ENCODE measurements at regions not wholly inside any gene's neighbourhood (a gene's known extent, or its start where the extent isn't known, plus 50 kb on each side); places are given as distances from the start of the nearest gene placed in this dataset.

DNA sequence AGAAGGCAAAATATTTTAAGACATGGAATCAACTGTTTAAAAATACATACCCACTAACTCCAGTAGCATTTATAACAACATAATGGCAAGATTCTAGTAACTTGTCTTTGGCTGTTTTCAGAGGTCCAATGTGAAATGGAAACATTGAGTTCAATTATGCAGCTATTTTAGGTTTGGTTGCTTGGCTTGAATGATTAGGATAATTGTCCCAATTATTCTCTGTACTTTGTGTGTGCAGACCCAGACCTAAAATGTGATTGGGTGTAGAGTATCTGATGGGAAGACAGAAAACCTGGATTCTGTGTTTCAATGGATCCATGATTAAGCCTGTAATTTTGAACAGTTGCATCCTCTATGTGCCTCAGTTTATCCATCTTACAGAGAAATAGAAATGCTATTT, 392.7 kb upstream of the NFE2L3 start:
- no peak for DNase-seq

DNA sequence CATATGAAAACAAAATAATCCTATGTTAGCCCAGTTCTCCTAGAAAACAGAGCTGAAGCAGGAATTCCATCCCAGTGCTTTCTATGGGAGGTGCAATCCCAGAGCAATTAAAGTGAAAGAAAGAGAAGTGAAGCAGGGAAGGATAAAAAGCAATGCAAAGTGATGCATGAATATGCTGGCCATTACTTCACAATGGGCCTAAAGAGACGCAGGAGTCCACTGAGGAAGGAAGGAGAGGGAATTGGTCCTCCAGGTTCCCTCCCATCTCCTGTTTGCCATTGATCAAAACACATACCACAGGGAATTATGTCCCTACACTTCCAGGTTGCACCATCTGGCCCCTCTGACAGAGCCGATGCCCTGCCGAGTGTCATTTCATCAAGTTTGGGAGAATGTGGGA, 392.2 kb upstream of the NFE2L3 start:
- no peak for DNase-seq

DNA sequence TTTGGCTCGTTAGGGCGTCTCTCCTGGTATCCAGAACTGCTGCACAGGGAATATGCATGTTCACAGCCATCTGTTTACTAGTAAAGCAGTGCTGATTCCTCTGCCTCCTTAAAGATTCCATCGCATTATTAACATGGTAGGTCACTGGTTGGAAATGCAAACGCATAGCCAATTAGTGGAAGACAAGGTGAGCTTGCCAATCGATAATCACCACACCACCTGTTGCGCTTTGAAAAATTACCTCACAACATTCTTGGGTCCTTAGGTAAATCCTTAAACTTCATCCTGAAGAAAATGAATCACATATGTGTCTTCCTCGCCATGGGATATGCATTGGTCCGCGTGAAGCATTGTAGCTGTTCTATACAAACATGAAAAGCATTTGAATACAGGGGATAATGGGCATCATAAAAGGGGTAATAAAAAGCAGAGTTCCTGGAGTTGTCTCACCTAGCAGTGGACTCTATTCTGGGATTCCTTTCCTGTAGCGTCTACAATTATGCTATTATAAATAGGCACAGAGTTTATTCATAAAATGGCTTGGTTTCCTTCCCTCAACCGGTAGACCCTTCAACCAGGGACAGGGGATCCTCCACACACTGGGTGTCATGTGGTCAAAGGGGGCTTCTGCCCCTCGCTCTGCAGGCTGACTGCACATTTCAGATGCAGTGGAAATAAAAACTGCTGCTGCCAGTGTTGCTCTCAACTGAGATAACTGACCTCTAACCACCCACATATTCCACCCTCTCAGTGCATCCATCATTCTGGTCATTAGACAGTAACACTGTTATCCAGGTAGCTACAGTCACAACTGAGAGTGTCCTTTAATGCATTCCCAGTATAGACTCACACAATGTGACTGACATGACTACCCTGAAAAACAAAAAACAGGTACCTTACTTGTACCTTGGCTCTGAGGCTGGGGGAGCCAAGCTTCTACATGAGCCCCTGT, 389.2 kb upstream of the NFE2L3 start:
- DNase-seq, result no peak

DNA sequence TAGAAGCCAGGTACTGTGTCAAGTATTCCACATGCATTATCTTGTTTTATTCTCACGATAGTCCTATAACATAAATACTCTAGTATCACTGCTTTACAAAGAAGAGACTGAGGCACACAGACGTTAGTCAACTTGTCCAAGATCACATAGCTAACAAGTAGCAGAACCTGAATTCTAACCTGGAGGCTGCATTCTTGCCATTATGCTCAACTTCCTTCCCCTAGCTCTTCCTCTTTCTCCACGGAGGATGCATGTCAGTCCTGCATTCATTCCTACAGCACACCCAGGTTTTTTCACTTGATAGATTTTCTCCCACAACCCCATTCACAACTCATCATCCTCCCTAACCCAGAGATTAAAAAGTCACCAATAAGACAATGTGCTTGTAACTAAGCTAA, 388.5 kb upstream of the NFE2L3 start:
- no peak for DNase-seq

DNA sequence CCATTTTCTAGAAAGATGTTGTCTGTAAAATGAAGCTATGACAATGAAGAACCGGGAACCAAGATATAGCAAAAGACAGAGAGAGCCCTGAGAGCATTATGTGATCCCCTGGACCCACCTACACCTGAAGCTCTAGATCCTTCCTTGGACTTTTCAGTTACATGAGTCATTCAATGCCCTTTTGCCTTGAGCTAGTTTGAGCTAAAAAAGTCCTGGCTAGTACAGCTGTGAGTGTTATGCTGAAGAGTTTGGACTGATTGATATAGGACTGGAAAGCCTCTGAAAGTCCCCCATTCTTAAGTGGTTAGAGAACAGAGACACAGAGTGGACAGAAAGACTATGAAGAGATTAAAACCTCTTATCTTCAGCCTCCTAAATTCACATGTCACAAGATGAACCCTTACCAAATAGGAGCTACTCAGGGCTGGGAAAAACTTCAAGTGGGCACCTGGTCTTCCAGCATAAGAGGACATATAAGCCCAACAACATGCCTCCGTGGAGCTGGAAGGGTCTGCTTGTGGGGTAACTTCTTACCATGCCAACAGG, 386.8 kb upstream of the NFE2L3 start:
- DNase-seq, result no peak

DNA sequence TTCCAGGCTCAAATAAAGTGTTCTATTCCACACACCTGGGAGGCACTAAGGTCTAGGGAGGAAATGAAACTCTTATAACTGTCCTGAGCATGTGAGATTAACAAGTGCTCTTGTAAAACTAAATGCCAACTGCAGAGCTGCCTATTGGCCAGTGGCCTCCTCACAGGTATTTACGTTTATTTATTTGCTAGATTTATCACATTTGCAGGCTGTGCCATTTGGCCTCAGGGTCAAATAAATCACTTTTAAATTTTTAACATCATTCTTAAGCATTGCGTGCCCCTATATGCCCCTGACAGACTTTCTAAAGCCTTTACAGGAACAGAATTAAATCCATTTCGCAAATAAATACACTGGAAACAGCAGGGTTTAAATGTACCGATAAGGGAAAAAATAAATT, 381.8 kb upstream of the NFE2L3 start:
- DNase-seq, result no peak

DNA sequence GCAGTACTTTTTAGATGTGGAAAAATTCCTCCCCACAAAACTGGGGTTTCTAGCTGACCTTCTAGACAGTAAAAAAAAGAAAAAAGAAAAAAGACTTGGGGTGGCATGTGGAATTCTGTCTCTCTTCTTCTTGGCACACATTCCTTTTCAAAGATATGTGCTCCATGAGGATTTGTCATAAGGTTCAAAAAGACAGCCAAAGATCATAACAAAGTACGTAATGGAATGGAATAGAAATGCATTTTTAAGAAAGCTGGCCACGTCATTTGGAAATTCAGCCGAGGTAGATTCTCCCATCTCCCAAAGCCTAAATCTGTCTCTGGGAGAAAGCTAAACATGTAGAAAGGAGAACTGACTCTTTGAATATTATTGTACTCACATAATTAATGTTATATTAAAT, 381.3 kb upstream of the NFE2L3 start:
- DNase-seq, result no peak

DNA sequence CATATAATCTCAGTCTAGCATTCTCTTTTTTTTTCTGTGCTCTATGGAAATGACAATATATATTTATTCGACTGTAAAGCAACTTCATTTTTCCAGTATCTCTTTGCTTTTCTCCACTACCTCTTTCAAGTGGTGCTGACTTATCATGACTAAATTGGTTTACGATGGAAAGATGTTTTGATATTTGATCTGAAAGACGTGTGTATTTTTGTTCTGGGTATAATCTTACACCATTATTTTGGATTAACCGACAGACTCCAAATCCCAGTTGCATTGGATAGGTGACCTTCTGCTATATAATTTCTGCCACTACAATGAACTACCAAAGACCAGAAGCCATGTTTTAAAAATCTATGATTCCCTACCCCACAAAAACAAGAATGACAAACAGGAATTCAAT, 380.5 kb upstream of the NFE2L3 start:
- no peak for DNase-seq

DNA sequence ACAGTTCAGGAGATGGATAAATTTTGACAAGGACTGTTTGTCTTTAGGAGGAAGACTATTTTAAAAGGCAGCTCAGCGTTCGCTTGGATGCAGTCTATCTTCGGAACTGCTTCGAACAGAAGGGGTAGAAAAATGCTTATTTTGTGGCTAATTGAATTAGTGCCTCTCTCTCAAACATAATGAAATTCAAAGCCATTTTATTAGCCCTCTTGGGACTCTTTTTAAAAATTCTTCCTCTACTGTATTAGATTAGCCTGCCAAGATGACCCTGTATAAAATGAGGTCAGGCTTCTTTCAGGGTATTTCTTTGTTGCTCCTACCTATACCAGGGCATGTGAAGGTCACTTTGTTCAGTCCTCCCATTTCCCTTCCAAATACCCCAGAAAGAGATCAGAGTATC, 379.2 kb upstream of the NFE2L3 start:
- no peak for DNase-seq

DNA sequence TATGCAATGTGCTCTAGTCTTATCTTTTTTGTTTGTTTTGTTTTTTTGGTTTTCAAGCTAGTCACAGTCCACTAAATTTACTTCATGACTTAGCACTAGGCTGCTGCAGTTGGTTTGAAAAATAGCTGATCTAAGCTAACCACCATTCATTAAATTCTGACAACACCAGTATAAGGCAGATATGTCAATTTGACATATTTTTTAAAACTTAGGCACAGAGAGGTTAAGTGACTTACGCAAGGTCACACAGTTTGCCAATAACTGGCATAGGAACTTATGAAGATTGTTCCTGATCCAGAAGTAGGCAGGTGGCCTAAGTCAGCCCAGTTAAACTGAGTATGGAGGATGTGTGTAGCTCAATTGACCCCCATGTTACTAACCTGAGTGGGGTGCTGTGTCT, 377.3 kb upstream of the NFE2L3 start:
- DNase-seq, result no peak

DNA sequence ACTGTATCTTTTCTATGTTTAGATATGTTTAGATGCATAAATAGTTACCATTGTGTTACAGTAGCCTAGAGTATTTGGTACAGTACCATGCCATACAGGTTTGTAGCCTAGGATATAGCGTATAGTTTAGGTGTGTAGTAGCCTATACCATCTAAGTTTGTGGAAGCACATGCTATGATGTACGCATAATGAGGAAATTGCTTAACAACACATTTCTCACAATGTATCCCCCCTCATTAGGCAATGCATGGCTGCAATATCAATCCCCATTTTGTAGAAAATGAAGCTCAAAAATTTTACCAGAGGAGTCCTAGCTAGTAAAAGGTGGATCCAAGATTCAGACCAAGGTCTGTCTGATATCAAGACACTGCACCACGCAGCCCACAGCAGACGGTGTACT, 376.4 kb upstream of the NFE2L3 start:
- DNase-seq, result no peak

DNA sequence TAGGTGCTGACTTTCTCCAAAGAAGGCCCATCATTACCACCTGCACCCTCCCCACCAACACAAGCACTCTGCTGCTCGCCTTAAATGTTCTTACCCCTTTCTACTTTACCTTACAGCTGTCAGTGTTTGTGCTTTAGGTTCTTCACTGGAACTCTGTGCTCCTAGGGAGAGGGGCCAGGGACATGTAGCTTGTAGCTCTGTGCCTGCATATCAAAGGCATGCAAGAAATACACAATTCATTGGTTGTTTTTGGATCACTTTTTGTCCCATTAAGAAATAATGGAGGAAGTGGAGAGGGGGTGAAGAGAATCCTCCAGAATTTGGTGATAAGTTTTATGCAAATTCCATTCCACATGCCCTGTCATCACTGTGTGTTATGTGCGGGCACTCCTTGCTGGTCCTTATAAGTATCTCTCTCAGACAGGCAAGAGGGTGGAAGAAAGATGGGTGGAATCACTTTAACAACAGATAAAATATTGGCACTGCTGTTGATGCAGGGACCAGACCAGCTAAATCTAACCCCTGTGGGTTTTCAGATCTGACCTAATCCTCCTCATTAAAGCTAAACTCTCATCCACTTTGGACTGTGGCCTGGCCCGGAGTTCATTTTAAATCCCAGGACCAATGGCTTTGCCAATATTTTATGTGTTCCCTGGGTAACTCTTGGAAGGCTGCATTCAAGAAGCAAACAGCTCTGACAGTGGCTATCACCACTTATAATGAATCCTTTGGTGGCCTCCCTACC, 375.8 kb upstream of the NFE2L3 start:
- no peak for DNase-seq

DNA sequence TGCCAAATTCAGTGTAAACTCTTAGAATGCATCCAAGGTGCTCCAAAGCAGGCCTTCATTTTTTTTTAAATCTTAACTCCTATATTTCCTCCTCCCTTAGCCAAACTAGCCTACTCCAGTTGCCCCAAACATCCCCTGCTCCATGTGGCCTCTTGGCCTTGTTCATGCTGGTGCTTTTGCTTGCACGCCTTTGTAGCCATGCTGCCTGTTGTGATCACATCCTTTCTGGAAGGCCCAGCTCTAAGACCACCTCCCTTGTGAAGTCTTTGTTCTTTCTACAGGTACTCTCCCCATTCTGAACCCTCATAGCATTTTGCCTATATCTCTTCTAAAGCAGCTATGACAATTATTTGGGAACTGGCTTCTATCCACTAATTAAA, 375.3 kb upstream of the NFE2L3 start:
- DNase-seq, result no peak

DNA sequence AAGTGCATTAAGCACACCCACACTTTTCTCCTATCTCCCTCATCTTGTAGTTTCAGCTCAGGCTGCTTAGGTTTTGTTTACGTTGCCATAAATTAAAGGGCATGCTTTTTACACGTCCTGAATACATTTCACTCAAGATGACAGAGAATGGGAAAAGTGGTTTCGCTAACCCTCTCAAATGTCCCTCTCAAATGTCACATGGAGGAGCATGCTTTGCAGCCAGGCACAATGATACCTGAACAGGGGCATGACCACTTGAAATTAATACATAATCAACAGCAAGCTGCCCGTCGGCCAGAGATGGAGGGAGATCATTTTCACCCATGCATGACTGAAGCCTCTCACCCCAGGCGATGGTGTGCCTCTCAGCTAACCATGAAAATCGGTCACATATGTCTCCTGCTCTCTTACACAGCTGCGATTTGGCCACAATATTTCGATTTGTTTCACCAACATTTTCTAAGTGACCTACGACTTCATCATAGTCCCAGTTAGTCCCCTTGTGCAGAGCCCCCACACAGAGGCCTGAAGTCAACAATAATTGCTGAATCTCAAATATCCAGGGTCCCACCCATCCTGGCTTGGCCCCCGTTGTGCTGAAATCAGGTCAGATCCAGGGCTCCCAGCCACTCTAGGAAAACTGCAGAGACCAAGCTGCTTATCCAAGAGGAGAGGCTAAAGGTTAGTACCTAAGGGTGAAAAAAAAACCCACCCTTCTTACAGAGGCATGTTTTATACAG, 373.9 kb upstream of the NFE2L3 start:
- DNase-seq, result no peak

DNA sequence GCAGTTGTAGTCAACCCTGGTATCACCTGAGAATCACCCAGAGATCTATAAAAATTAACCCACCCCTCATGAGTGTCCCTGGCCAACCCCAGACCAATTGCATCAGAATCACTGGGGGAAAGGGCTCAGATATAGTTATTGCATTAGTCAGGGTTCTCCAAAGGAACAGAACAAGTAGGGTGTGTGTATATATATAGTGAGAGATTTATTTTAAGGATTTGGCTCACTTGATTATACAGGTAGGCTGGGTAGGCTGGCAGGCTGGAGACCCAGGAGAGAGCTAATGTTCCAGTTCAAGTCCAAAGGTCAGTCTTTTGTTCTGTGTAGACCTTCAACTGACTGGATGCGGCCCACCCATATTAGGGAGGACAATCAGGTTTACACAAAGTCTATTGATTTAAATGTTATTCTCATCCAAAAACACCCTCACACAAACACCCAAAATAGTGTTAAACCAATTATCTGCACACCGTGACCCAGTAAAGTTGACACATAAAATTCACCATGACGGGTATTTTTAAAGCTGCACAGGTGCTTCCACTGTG, 372.9 kb upstream of the NFE2L3 start:
- DNase-seq, result no peak

DNA sequence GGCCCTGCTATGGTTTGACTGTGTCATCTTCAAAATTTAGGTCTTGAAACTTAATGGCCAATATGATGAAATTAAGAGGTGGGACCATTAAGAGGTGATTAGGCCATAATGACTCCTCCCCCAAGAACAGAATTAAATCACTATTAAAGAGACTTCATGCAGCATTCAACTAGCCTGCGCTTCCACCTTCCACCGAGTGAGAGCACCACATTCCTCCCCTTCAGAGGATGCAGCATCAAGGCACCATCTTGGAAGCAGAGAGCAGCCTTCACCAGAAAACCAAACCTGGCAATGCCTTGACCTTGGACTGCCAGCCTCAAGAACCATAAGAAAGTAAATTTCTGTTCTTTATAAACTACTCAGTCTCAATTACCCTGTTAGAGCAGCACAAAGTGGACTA, 371.1 kb upstream of the NFE2L3 start:
- no peak for DNase-seq

DNA sequence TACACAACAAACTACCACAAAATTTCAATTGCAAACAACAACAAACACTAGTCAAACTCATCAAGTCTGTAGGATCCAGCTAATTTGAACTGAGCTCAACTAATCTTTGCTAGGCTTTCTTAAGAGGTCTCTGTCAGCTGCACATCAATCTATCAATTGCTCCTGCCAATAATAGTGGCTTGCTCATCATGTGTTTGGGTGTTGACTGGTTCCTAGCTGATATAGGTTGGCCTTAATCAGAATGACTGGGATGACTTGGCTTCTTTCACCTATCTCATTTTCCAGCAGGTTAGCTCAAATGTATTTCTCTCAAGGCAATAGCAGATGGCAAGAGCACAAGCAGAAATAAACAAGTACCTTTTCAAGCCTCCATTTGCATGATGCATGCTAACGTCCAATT, 370.3 kb upstream of the NFE2L3 start:
- no peak for DNase-seq

DNA sequence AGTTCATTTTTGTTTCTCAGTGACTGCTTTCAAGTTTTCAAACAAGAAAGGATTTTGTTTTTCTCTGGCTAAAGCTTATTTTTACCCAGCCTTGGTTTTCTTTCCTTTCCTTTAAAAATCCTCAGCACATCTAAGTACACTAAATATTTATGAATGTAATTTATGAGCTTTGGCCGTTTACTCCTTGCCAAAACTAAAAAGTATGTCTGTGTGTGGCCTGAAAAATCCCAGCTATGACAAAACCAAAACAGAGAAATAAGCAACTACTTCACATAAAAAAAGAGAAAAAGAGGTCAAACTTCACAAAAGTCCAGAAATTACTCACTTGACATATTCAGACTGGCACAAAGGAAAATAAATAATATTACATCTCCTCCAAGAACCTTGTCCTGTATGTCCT, 365.1 kb upstream of the NFE2L3 start:
- no peak for DNase-seq

DNA sequence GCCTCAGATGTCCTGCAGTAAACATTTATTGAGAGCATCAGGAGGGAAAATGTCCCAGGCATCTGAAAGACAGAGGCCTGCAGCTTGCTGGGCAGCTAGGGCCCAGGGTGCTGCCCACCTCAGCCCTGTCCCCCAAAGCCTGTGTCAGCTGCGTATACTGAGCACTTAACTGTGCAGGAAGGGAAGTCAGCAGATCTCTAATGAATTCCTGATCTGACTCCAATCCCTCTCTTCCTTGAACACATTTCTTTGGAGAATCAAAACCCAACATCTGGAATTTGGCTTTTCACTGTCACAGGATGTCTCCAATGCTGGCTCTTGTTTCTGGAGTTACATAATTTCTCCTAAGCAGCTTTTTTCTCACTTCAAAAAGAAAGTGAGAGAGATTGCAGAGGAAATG, 364.7 kb upstream of the NFE2L3 start:
- DNase-seq, result no peak

DNA sequence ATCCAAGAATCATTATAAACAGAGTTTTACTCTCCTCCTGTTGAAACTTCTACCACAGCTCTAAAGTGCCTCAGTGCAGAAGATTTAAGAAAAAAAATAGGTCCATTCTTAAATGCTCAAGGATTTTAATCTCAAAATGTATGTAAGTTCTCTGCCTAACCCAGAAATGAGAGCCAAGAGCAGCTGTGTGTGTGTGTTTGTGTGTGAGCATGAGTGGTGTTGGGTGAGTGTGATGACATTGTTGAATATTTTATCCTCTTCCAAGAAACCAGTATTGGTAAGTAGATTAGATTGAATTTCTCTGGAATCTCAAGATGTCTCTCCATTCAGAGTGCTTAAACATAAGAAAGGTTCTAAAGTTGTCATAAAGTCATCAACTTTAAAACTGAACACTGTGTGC, 363.6 kb upstream of the NFE2L3 start:
- no peak for DNase-seq

DNA sequence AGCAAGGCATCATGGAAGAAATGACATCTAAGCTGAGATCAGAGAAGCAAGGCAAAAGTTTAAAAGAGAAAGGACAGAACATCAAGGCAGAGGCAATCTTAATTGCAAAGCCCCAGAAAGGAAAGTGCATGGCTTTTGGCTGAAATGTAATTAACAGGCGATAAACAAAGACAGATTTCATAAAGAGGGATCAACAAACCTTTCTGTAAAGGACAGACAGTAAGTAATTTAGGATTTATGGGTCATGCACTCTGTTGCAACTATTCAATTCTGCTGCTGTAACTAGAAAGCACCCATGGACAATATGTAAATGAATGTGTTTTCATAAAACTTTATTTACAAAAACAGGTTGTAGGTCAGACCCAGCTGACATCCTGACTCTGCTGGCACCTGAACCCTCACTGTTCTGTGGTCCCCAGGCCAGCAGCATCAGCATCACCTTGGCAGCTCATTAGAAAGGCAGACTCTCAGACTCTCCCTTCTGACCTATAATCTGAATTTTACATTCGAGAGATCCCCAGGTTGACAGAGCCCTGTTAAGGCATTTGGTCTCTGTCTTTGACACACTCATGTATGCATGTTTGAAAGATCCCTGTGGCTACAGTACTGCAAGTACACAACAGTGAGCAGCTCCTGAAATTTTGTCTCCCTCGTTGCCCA, 362.9 kb upstream of the NFE2L3 start:
- DNase-seq, result no peak

Measured in activated gamma-delta T cell (primary cell).